ENCODE measurements at regions not wholly inside any gene's neighbourhood (a gene's known extent, or its start where the extent isn't known, plus 50 kb on each side); places are given as distances from the start of the nearest gene placed in this dataset.

DNA sequence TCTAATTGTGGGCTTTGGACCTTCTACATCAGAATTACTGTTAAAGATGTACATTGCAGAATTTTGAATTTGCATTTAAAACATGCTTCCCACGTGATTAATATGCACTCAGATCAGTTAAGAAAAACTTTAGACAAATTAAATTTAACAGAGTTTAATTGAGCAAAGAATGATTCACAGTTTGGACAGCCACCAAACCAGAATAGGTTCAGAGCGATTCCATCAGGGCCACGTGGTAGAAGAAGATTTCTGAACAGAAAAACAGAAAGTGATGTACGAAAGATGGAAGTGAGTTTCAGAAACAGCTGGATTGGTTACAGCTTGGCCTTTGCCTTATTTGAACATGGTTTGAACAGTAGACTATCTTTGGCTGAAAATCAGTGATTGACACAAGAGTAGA is 704.2 kb upstream of the MAP3K7 start:
- no peak for ATAC-seq
- TF ChIP-seq, protein P1, sequence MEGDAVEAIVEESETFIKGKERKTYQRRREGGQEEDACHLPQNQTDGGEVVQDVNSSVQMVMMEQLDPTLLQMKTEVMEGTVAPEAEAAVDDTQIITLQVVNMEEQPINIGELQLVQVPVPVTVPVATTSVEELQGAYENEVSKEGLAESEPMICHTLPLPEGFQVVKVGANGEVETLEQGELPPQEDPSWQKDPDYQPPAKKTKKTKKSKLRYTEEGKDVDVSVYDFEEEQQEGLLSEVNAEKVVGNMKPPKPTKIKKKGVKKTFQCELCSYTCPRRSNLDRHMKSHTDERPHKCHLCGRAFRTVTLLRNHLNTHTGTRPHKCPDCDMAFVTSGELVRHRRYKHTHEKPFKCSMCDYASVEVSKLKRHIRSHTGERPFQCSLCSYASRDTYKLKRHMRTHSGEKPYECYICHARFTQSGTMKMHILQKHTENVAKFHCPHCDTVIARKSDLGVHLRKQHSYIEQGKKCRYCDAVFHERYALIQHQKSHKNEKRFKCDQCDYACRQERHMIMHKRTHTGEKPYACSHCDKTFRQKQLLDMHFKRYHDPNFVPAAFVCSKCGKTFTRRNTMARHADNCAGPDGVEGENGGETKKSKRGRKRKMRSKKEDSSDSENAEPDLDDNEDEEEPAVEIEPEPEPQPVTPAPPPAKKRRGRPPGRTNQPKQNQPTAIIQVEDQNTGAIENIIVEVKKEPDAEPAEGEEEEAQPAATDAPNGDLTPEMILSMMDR (IDR thresholded peaks at IDR 0.05) = no peak
- no peaks in the 10 kb centered on the region for H3K9me3 ChIP-seq
- no peaks in the 10 kb centered on the region for H3K36me3 ChIP-seq (ENCODE audit: low read depth)
- H3K4me1 ChIP-seq (ENCODE audit: low read depth) = no peaks in the 10 kb centered on the region
- peak in 1 of 3 donors; percentile 18 for DNase-seq
- H3K4me3 ChIP-seq = no peak overlapping the region
- intact Hi-C loops (cut with DNase I, micrococcal nuclease) = no loop called here

DNA sequence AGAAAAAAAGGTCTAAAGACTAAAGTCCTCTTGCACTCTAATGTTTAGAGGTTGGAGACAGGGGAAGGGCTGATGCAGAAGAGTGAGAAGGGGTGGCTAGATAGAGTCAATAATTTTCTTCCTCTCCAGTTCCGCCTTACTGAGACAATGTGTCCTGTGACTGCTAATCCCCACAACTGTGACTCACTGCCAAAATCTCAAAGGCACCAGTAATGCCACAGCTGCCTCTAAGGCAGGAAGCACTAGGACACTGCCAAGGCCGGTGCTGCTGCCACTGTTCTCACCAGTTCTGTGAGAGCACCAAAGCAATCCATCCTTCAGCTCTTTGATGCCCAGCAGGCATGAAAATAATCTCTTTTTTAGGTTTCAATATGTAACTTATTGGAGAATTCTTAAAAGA is 701.9 kb upstream of the MAP3K7 start:
- no peak for DNase-seq
- intact Hi-C loops (cut with DNase I, micrococcal nuclease) = no loop called here
- no peaks in the 10 kb centered on the region for H3K36me3 ChIP-seq (ENCODE audit: low read depth)
- TF ChIP-seq, protein P1 (IDR thresholded peaks at IDR 0.05) = no peak
- H3K9me3 ChIP-seq = no peaks in the 10 kb centered on the region
- H3K4me1 ChIP-seq (ENCODE audit: low read depth) = no peaks in the 10 kb centered on the region
- no peak overlapping the region for H3K4me3 ChIP-seq
- ATAC-seq = no peak

DNA sequence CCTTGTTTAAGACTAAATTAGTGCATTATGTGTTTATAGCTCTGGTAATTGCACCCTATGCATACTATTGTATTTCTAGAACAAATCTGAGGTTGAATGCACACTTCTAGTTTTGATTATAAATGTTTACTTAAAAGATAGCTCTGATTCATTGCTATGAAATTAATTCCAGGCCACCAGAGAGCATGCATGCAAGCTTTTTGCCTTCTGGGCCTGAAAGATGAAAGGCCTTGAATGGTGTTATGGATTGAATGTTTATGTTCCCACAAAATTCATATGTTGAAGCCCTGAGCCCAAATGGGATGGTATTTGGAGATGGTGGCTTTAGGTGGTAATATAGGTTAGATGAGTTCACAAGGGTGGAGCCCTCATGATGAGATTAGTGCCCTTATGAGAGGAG is 695.0 kb upstream of the MAP3K7 start:
- no peaks in the 10 kb centered on the region for H3K4me1 ChIP-seq (ENCODE audit: low read depth)
- no peak for ATAC-seq
- H3K9me3 ChIP-seq = no peaks in the 10 kb centered on the region
- no peak overlapping the region for H3K4me3 ChIP-seq
- TF ChIP-seq, protein P1 (IDR thresholded peaks at IDR 0.05) = no peak
- H3K36me3 ChIP-seq (ENCODE audit: low read depth) = no peaks in the 10 kb centered on the region
- intact Hi-C loops (cut with DNase I, micrococcal nuclease) = no loop called here
- no peak for DNase-seq

DNA sequence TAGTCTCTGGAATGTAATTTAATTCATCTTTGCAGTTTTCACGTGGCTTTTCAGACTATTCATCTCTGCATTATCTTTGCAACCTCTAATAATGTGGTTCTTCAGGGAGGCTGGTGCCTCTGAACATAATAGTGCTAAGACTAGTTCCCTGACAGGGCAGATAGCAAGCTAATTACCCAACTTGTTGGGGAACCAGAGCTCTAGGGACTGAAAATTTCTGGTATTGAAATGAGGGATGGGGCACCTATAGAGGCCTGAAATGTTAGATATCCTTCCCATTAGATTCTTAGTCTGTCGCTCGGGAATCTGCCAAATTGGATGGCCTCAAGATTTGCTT is 693.6 kb upstream of the MAP3K7 start:
- no peak for ATAC-seq
- H3K4me3 ChIP-seq = no peak overlapping the region
- TF ChIP-seq, protein P1 (IDR thresholded peaks at IDR 0.05) = no peak
- H3K9me3 ChIP-seq = no peaks in the 10 kb centered on the region
- intact Hi-C loops (cut with DNase I, micrococcal nuclease) = no loop called here
- H3K36me3 ChIP-seq (ENCODE audit: low read depth) = no peaks in the 10 kb centered on the region
- DNase-seq = no peak
- H3K4me1 ChIP-seq (ENCODE audit: low read depth) = no peaks in the 10 kb centered on the region

DNA sequence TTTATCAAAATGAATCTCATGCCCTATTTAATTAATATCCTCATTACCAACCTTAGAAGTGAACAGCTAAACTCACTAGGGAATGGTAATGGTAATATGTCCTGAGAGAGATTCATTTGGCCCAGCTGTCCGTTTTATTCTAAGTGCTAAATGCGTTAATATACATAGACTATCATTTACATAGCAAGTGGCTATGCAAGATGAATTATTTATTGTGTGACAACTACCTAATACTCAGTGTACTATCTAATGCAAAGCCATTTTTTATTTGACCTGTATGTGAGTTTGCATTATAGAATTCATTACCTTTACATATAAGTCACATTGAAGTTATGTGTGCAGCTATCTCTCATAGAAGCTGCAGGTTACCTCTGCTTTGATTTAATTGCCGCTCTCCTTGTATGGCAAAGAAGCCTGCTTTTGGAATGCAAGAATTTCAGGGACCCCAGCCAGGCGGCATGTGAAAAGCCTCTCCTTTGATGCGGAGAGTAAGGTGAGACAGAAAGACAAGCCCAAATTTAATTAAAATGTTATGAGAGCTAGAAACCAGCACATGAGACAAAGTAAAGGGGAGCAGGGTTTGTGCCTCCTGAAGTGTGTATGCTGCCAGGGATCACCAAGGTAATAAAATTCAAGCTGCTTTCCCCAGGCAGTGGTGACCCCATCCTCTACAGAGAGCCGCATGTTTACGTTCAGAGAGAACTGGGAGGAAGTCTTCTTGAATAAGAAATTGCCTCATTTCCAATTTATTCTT is 693.0 kb upstream of the MAP3K7 start:
- ATAC-seq = no peak
- no peak for DNase-seq
- intact Hi-C loops (cut with DNase I, micrococcal nuclease) = no loop called here
- H3K4me1 ChIP-seq (ENCODE audit: low read depth) = no peaks in the 10 kb centered on the region
- TF ChIP-seq, protein P1 (IDR thresholded peaks at IDR 0.05) = no peak
- no peaks in the 10 kb centered on the region for H3K36me3 ChIP-seq (ENCODE audit: low read depth)
- H3K4me3 ChIP-seq = no peak overlapping the region
- no peaks in the 10 kb centered on the region for H3K9me3 ChIP-seq

DNA sequence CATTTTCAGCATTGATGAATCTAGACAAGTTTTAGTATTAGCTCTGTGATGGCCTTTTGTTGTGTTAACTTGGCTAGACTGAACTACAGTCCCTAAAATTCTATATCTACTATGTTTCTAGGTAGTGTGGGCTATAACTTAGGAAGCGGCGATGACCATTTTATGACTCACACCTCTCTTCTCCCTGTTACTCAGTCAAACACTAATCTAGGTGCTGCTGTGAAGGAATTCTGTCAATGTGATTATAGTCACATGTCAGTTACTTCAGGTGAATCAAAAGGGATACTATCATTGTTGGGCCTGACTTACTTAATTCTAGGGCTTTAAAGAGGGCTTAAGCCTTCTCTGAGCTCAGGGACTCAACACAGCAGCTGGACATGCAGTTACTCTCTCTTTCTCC is 691.5 kb upstream of the MAP3K7 start:
- no peaks in the 10 kb centered on the region for H3K36me3 ChIP-seq (ENCODE audit: low read depth)
- no peaks in the 10 kb centered on the region for H3K9me3 ChIP-seq
- DNase-seq = no peak
- no peak for ATAC-seq
- intact Hi-C loops (cut with DNase I, micrococcal nuclease) = no loop called here
- TF ChIP-seq, protein P1 (IDR thresholded peaks at IDR 0.05) = no peak
- no peak overlapping the region for H3K4me3 ChIP-seq
- H3K4me1 ChIP-seq (ENCODE audit: low read depth) = no peaks in the 10 kb centered on the region
